NCI-H510A treated with DMSO at 0.1 percent for 48 hours (cell line): ENCODE measurements at regions not wholly inside any gene's neighbourhood (a gene's known extent, or its start where the extent isn't known, plus 50 kb on each side); places are given as distances from the start of the nearest gene placed in this dataset.
"Not testable (repeated sequence)": the region's sequence is repeated elsewhere in the genome, so short reads cannot be mapped to it uniquely, and the experiment has no call there.

Experiments
- DNase-seq: peaks from one replicate; lab custom pipeline; 2025; lab: John Stamatoyannopoulos, UW

DNA sequence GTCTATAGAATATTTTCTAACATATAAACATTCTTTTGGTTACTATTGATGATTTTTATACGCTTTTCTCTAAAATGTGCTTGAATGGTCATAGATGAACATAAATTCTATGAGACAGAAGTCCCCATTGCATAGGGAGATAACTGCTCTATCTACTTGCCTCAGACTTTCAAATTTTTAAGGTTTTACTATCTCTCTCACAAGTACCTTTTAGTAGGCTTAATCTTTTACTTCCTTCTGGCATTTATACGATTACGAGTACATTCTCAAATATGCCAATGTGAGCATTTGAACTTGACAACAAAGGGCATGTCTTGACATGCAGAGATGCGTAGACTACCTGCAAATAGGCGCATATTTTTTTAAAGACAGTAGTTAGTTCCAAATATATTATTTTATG, 935.9 kb upstream of the LRATD1 start:
- DNase-seq: no peak

DNA sequence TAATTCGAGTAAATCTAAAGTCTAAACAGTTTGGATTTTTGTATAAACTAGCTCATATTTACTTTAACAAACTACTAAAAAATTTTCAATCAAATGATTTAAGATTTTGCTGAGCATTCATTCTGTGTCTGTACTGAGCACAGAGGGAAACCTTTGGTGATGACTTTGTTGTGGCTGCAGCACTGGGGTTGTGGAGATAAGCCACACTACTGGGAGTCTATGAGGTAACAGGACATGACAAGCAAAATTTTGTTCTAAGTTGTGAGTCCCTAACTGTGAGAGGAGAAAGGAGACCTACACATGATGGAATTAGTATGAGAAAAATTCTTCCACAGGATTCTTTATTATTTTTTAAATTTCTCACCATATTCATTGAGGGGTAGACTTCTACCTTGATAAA, 933.7 kb upstream of the LRATD1 start:
- no peak for DNase-seq

DNA sequence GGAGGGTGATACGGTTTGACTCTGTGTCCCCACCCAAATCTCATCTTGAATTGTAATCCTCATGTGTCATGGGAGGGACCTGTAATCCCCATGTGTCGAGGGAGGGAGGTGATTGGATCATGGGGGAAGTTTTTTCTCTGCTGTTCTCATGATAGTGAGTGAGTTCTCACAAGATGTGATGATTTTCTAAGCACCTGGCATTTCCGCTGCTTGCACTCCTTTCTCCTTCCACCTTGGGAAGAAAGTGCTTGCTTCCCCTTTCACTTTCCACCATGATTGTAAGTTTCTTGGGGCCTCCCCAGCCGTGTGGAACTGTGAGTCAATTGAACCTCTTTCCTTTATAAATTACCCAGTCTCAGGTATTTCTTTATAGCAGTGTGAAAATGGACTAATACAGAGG, 932.6 kb upstream of the LRATD1 start:
- not testable (repeated sequence) for DNase-seq

DNA sequence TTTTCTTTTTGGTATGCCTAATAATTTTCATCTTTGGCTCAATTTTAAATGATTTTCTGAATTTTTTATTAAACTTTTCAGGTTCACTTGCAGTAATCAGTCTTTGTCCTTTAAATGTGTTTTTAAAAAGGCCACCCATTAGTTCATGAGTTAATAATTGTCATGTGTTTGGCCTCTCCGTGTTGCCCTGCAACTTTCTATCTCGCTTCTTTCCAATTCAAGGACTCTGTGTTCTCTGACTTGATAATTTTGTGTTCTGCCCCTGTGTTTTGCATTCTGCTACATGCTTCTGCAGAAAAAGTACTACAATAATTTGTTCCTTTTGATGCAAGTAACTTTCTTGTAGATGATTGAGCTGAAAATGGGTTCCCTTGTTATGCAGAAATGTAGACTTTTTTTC, 921.4 kb upstream of the LRATD1 start:
- no peak for DNase-seq

DNA sequence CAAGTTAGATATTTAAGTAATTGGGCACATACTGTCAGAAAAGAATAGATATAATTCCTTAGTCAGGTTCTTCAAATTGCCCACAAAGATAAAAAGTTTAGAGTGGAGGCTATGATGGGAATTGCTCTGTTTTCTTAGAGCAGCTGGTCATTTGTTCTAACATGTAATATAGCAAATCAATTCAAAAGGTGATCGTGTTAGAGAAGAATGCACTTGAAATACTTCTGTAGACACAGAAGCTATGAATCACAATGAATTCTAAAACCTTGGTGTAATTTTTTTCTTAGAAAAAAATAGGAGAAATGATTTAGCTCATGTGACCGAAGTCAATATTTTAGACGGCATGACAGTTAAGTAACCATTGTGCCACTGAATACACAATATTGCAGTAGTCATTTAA, 918.1 kb upstream of the LRATD1 start:
- no peak for DNase-seq

DNA sequence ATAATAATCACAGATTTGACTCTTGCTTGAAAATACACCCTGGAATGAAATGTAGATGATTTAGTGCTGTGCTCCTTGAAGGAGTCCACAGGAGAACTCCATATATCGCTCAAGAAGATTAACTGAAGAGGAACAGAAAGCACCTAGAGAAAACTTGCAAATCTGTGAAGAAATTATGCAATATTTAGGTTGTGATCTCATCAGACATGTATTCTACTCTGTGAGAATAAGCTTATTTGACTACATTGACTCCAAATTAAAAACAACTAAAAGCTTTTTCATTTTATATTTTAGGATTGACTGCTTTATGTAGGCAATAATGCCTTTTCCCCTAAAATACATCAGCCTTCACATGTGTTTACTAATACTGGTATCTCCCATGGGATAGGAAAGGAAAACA, 906.6 kb upstream of the LRATD1 start:
- no peak for DNase-seq

DNA sequence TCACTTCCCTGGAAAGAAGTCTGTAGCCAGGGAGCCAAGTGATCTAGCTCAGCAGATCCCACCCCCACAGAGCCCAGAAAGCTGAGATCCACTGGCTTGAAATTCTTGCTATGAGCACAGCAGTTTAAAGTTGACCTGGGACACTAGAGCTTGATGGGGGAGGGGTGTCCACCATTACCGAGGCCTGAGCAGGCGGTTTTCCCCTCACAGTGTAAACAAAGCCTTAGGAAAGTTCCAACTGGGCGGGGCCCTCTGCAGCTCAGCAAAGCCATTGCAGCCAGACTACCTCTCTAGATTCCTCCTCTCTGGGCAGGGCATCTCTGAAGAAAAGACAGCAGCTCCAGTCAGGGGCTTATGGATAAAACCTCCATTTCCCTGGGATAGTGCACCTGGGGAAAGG, 887.2 kb upstream of the LRATD1 start:
- no peak for DNase-seq

DNA sequence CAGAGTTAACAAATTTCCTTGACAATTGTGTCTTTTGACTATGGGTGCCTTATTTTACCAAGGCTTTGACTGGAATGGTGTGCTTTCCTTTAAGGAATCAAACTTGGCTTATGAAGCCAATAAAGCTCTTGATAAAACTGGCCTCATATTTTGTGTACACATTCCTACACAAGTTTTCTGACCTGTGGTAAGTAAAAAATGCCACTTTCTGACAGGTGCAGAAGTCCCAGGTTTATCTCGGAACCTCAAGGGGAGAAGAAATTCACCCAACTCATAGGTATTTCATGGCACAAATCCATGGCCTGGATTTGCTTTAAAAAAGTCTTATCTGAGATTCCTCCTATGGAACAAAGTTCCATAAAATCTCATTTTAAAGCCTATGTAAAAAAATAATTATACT, 880.6 kb upstream of the LRATD1 start:
- DNase-seq: no peak

DNA sequence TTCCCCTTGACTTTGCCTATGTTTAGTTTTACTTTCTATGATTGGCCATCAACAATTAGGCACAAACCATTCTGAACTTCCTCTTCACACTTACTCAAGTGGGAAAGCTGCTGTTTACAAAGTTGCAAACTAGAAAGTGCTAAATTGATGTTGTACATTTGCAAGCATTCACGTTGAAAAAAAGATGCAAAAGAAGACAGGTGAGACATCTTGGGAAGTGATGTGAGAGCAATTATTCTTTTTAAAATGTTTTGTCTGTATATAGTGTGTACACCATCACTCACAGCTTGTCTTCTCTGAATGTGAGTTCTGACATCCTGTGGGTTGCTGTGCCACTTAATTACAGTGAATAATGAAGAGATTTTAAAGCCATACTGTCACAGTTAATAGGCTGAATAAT, 874.1 kb upstream of the LRATD1 start:
- peak; percentile 38 for DNase-seq

DNA sequence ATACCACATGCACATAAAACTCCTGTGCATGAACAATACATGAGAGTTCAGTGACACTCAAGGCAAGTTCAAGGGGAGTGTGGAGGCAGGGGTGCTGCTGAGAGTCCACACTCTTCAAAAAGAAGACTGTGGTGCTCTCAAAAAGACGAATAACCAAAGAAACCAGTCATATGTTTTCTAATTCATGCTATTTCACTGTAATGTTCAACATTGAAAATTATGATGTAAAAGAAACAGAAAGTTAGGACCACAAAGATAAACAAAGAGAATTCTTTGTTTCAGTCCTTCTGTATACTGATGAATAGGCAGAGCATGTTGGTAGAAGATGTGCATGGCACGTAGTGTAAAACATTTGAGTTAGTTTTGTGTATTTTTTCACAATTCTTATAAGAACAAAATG, 864.2 kb upstream of the LRATD1 start:
- no peak for DNase-seq

DNA sequence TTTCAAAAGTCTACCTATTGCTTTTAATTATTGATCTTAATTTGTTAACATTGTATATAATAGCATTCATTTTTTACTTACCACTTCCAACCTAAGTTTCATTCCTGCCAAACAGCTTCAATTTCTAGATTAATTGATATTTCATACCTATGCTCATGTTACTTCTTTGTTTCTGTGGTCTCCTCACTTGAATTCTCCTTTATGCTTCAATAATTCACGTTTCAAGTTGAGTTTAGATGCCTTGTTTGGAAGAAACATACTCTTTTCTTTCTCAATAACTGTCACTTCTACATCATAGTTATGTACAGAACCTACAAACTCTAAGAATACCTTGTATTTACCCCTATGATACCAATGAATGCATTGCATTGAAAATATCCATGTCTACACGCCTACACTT, 862.2 kb upstream of the LRATD1 start:
- no peak for DNase-seq

DNA sequence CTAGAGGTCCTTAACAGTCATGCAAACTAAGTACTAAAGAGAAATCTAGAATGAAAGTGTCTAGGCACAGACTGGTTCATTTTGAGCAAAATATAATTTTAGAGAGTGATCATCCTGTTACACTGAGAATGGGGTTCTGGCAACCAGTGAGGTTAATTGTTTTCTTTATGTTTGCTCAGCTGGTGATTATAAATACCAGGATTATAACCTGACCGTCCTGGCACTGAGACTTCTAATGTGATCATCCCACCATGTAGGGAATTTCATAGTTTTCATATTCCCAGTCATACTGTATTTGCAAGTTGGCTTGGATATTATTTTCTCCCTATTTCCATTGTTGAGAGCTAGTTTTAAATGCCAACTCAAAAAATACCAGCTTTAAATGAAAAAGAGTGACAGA, 852.5 kb upstream of the LRATD1 start:
- peak; percentile 38 for DNase-seq

DNA sequence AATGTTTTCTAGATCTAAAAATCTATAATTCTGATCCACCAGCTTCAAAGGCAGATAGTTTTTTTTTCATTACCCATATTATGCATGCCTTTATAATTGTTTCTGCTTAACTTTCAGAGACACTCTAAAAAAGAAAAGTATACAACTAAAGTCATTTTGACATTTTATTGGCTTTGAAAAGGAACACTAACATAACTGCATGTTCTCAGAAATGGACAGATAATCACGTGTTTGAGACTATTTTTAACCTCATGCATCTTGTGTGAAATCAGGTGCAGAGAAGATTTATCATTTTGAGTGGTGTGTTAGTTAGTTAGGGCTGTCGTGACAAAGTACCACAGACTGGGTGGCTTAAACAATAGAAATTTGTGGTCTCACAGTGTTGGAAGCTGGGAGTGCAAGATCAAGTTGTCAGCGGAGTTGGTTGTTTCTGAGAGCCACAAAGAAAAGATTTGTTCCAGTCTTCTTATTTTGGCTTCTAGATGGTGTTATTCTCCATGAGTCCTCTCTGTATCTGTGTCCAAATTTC, 841.4 kb upstream of the LRATD1 start:
- DNase-seq: no peak

DNA sequence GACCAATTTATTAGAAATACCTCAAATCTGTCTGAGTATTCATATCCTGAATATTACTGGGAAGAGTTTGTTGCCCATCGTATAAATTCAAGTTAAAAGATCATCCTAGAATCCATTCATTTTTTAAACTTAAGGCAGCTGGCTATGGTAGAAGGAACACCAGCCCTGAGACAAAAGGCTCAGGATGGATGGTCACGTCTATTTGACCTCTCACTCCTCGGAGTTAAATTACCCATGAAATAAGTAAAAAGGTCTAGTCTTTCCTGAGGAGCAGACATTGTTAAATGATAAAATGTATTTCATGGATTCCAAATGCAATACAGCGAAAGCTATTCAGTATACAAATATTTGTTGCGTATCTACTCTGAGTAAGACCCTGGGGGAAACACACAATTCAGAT, 826.0 kb upstream of the LRATD1 start:
- DNase-seq: no peak

DNA sequence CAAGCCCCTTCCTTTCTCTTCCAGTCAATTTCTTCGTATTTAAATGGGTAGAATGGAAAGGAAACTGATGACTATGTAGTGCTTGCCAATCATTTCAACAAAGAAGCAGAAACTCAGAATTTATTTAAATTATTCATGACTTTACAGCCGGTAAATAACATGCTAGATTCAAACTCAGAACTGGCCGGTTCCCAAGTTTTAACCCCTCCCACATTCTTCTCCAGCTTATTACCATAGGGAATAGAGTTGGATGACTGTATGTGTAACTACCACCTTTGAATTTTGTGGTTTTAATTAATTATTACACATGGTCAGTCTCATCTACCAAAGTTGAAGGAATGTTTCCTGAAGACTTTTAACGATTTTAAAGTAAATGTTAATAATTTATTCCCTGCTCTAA, 819.3 kb upstream of the LRATD1 start:
- no peak for DNase-seq

DNA sequence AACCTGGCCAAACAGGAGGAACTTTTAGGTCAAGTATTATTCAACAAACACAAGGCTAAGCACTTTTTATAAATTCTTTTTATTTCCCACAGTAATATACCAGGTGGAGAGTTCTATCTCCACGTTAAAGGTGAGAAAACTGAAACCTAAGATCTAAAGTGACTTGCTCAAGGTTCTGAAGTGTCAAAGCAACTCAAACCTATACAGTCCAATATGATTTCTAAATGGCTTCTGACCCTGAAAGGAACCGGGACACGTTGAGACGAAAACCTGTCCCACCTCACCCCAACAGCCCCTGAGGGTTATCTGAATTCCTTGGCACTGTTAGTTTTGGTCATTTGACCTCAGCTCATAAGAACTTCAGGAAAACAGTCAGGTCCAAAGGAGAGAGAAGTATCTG, 814.5 kb upstream of the LRATD1 start:
- DNase-seq: no peak

DNA sequence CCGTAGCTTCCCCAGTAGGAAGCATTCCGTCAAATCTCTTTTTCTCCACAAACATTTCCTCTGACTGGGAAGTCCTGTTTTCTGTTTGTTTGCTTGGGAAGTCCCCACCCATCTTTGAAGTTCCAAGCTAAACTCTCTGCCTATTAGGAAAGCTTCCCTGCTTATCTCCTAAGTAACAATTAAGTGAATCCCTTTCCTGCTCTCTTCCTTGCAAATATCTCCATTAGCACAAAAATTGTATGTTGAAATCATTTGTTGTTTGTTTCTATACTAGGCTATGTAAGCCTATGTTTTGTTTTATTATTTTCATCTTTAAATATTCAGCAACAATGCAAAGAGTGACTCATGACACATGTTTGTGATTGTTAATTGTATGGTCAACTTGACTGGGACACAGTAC, 812.6 kb upstream of the LRATD1 start:
- DNase-seq: no peak

DNA sequence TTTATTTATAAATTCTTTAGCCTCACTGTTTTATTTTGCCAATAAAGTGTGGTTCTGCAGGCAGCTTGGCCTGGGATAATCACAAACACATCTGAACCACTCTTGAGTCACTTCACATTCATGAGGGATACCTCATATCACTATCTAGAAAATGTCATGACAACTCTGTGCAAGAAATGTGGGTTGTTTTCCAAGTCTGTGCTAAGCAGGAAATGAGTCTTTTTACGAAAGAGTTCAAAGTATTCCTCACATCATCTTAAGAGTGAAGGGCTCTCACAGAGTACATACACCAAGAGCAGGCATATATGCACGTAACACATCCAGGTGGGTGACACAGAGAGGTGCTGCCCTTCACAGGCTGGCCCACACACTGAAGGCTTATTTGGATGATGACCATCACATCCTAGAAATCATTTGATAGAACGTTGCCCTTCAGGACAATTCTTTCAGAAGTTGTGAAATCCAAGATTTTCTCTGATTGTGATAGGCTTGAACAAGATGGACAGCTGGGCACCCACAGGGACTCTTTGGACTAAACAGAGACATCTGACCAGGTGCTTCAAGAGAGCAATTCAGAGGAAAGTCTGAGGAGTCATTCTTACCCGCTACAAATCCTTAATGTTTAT, 811.1 kb upstream of the LRATD1 start:
- no peak for DNase-seq

DNA sequence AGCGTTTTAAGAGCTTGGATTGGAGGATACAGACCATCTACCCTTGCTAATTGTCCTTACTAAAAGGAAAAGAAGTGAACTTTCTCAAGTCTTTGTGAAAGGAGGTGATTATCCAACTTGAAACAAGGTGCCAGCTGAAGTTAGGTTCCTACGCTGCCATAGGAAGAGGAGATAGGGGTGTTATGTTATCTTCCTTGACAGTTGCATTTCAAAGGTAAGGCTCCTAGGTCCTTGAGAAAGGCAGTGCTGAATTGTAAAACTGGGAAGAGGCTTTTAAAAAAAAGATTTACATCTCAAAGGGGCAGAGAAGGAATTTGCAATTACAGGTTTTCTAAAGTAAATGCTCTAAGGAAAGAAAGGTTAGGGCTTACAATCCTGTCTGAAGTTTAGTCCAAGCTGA, 810.2 kb upstream of the LRATD1 start:
- DNase-seq: no peak

DNA sequence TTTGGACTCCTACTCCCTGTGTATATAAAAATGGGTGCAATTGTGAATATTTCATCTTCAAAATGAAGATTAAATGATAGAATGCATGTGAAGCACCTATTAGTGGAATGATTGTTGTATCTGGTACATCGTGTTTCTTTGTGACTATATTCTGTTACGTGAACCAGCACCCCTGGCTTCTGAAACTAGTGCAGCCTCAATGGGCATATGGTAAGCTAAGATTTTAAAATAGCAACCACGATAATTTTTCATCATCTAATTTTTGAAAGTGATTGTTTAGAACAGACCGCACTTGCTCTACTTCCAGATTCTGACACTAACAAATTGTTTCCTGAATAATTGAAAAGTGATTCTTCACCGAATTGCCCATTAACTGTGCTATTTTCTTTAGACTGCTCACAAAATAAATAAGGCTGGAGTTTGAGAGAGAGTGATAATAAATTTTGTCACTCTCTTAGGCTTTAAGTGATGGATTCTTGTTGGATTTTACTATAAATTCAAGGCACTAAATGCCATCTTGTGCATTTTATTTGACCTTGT, 806.1 kb upstream of the LRATD1 start:
- no peak for DNase-seq

DNA sequence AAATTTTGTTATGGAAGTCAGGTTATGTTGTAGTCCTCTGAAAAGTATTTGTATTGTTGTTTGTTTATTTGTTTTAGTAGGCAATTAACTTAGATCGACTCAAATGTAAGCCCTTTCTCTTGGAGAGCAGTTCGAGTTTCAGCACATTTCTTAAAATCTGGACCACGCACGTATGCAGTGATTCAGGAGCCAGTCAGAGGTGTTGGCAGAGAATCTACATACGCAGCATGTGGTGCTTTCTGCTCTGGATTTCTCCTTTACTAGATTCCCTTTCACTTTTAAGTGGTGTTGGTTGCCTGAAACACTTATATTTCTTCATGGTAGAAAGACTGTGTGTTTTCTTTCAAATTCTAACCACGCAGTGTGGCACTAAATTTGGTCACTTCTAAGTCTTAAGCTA, 773.9 kb upstream of the LRATD1 start:
- no peak for DNase-seq

DNA sequence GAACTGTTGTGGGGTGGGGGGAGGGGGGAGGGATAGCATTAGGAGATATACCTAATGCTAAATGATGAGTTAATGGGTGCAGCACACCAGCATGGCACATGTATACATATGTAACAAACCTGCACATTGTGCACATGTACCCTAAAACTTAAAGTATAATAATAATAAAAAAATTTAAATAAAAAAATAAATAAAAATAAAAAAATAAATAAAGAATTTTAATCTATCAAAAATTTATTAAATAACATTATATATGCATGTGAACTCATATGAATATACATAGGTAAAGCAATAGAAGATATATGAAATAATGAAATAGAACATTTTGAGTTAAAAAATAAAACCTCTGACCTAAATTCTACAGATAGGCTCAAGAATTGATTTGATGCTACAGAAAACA, 764.2 kb upstream of the LRATD1 start:
- DNase-seq: not testable (repeated sequence)

DNA sequence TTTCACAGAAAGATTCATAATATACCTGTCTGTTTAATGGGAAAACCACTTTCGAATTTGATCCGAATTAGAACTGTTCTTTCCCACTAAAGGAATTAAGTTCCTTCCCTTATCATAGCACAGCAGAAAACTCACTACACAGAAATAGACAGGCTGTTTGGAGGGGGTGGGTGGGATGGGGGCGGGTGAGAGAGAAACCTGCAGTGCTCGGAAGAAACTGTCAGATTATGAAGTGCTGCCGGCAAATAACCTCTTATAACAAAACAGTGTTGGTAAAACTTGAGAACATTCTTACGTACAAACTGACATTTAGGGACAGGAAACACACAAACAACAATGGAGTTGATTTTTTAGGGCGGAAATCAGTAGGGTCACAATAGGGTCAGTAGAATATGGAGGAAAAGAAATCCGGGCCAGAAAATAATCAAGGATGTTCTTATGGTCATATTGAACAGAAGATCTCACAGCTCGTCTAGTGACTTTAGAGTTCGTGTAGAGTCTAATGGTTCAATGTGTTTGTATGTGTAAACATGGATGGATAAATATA, 756.0 kb upstream of the LRATD1 start:
- DNase-seq: no peak

DNA sequence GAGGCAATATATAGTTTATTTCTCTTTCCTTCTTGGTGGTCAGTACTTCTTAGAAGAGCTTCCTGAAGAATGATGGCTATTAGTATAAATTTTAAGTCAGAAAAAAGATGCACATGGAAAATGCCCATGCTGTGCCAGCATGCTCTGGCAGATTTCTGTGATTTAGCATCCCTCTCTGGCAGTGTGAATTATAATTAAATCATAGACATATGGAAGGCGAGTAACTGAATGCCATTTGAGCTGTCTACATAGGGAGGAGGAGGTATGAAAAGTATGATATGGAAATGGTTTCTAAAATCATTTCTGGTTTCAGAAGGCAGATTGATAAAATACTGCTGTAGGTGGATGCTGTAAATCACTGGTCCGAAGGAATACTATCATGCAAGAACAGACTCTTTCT, 754.9 kb upstream of the LRATD1 start:
- DNase-seq: no peak
